Mesenchymal stem cell (in vitro differentiated cells and primary cell): ENCODE measurements at regions not wholly inside any gene's neighbourhood (a gene's known extent, or its start where the extent isn't known, plus 50 kb on each side); places are given as distances from the start of the nearest gene placed in this dataset.
"Not testable (repeated sequence)": the region's sequence is repeated elsewhere in the genome, so short reads cannot be mapped to it uniquely, and the experiment has no call there.

Source experiments
- DNase-seq: peaks from one replicate; pipeline ENCODE4 v3.0.0-alpha.2; 2013
- H2AFZ ChIP-seq: one replicate; pipeline ENCODE4 v1.6.1; 2013; ENCODE audit warnings: low read depth, mild to moderate bottlenecking, control low read depth, inconsistent platforms, low read length, moderate library complexity
- H2AK5ac ChIP-seq: 2 replicates; pipeline ENCODE4 v1.6.1; 2013; ENCODE audit warnings: low read length, moderate library complexity, mild to moderate bottlenecking, inconsistent platforms; ENCODE audit not compliant: severe bottlenecking
- H2BK120ac ChIP-seq: one replicate; pipeline ENCODE4 v1.6.1; 2013; ENCODE audit warnings: low read depth, mild to moderate bottlenecking, inconsistent platforms, low read length, moderate library complexity
- H2BK12ac ChIP-seq, 2 experiments: one replicate each; pipeline ENCODE4 v1.6.1; 2013; ENCODE audit warnings: inconsistent platforms in 2 of 2, low read length in 2 of 2, mild to moderate bottlenecking in 2 of 2, moderate library complexity in 2 of 2, control low read depth in 1 of 2
- H2BK15ac ChIP-seq: one replicate; pipeline ENCODE4 v1.6.1; 2013; ENCODE audit warnings: mild to moderate bottlenecking, low read depth, inconsistent platforms; ENCODE audit not compliant: poor library complexity, severe bottlenecking
- H2BK5ac ChIP-seq: 2 replicates; pipeline ENCODE4 v1.6.1; 2013; ENCODE audit warnings: low read depth, mild to moderate bottlenecking, low read length, control low read depth, inconsistent platforms; ENCODE audit not compliant: poor library complexity, severe bottlenecking
- H3K14ac ChIP-seq, 2 experiments: one replicate each; pipeline ENCODE4 v1.6.1; 2013; ENCODE audit warnings: inconsistent platforms in 2 of 2, low read length in 2 of 2, control low read depth in 1 of 2, mild to moderate bottlenecking in 1 of 2, moderate library complexity in 1 of 2
- H3K18ac ChIP-seq, 2 experiments: one replicate each; pipeline ENCODE4 v1.6.1; 2013; ENCODE audit warnings: inconsistent platforms in 2 of 2, low read length in 2 of 2, control low read depth in 1 of 2, low read depth in 1 of 2, mild to moderate bottlenecking in 1 of 2
- H3K23ac ChIP-seq, 2 experiments: one replicate each; pipeline ENCODE4 v1.6.1; 2013; ENCODE audit warnings: inconsistent platforms in 2 of 2, low read length in 2 of 2, mild to moderate bottlenecking in 2 of 2, moderate library complexity in 2 of 2, control low read depth in 1 of 2
- H3K27ac ChIP-seq: 2 replicates; pipeline ENCODE4 v1.5.1; 2013; ENCODE audit warnings: mild to moderate bottlenecking, moderate library complexity, low read length, control low read depth, inconsistent platforms; ENCODE audit not compliant: poor library complexity, severe bottlenecking
- H3K27me3 ChIP-seq, 2 experiments: 2 replicates each; pipeline versions ENCODE4 v1.6.1 to v1.7.0; 2013; ENCODE audit warnings: low read length in 2 of 2, mild to moderate bottlenecking in 2 of 2, moderate library complexity in 2 of 2, control low read depth in 1 of 2, inconsistent platforms in 1 of 2; ENCODE audit not compliant: control insufficient read depth in 1 of 2, insufficient read depth in 1 of 2
- H3K36me3 ChIP-seq, 2 experiments: 2 replicates each; pipeline versions ENCODE4 v1.6.1 to v1.7.0; 2013; ENCODE audit warnings: low read length in 2 of 2, control low read depth in 1 of 2, inconsistent platforms in 1 of 2, low read depth in 1 of 2, mild to moderate bottlenecking in 1 of 2; ENCODE audit not compliant: insufficient read depth in 2 of 2, control insufficient read depth in 1 of 2
- H3K4ac ChIP-seq, 2 experiments: one replicate each; pipeline ENCODE4 v1.6.1; 2013; ENCODE audit warnings: inconsistent platforms in 2 of 2, low read length in 2 of 2, mild to moderate bottlenecking in 2 of 2, moderate library complexity in 2 of 2, control low read depth in 1 of 2, low read depth in 1 of 2
- H3K4me1 ChIP-seq: 2 replicates; pipeline ENCODE4 v1.6.1; 2013; ENCODE audit warnings: low read depth, low read length, control low read depth; ENCODE audit not compliant: control insufficient read depth, insufficient read depth
- H3K4me2 ChIP-seq: 2 replicates; pipeline ENCODE4 v1.6.1; 2013; ENCODE audit warnings: low read length, mild to moderate bottlenecking, inconsistent platforms; ENCODE audit not compliant: poor library complexity, severe bottlenecking
- H3K4me3 ChIP-seq, 2 experiments: 2 replicates each; pipeline versions ENCODE4 v1.5.1 to v1.7.0; 2013; ENCODE audit warnings: low read length in 2 of 2, mild to moderate bottlenecking in 2 of 2, control low read depth in 1 of 2, low read depth in 1 of 2; ENCODE audit not compliant: insufficient read depth in 1 of 2
- H3K79me1 ChIP-seq: replicated peaks from 2 replicates; pipeline ENCODE4 v1.6.1; 2013; ENCODE audit warnings: mild to moderate bottlenecking, control low read depth, low read length, inconsistent platforms; ENCODE audit not compliant: poor library complexity, severe bottlenecking
- H3K9ac ChIP-seq: 2 replicates; pipeline ENCODE4 v1.7.0; 2013; ENCODE audit warnings: mild to moderate bottlenecking, low read length, moderate library complexity
- H3K9me3 ChIP-seq: 2 replicates; pipeline ENCODE4 v1.7.0; 2013; ENCODE audit warnings: mild to moderate bottlenecking, low read length; ENCODE audit not compliant: control insufficient read depth
- H4K8ac ChIP-seq: one replicate; pipeline ENCODE4 v1.6.1; 2013; ENCODE audit warnings: inconsistent platforms, mild to moderate bottlenecking, low read length, moderate library complexity
- H4K91ac ChIP-seq: one replicate; pipeline ENCODE4 v1.6.1; 2013; ENCODE audit warnings: mild to moderate bottlenecking, low read length, inconsistent platforms
- WGBS: methylation state at CpG from one replicate; pipeline ENCODE4 v1.1.7; 2013; ENCODE audit warnings: mixed read lengths; 5-methylcytosine and 5-hydroxymethylcytosine counted together

GRCh38 chr4:95761871-95762270 lies 78.0 kb upstream of the PDHA2 start:
- no peak overlapping the region for H3K18ac ChIP-seq
- no peak overlapping the region for H3K4me2 ChIP-seq
- 25% methylated on average over 3 of the region's 3 CpGs for WGBS
- H3K9ac ChIP-seq: no peak overlapping the region
- H2BK120ac ChIP-seq: no peak overlapping the region
- no peak overlapping the region for H2BK15ac ChIP-seq
- H4K91ac ChIP-seq: no peak overlapping the region
- peaks cover 12% of the 10 kb centered on the region for H3K9me3 ChIP-seq
- H2BK5ac ChIP-seq: no peak overlapping the region
- no peak overlapping the region for H2AK5ac ChIP-seq
- peak; percentile 79 for DNase-seq
- no peak overlapping the region for H4K8ac ChIP-seq
- peak overlapping the region in 1 of 2 experiments; percentile 47 for H2BK12ac ChIP-seq
- no peak overlapping the region for H3K14ac ChIP-seq
- H3K36me3 ChIP-seq: no peaks in the 10 kb centered on the region
- no peaks in the 10 kb centered on the region for H3K79me1 ChIP-seq
- H3K4me3 ChIP-seq: no peak overlapping the region
- H3K27me3 ChIP-seq: no peaks in the 10 kb centered on the region
- peak overlapping the region; percentile 16 for H3K27ac ChIP-seq
- H3K4ac ChIP-seq: no peak overlapping the region
- H3K4me1 ChIP-seq: no peaks in the 10 kb centered on the region
- H2AFZ ChIP-seq: no peak overlapping the region
- no peak overlapping the region for H3K23ac ChIP-seq

- WGBS: 47% methylated on average over 1 of the region's 1 CpG
- Histone ChIP-seq H3K9ac (no peak overlapping the region), H2BK15ac (no peak overlapping the region), H2BK5ac (no peak overlapping the region), H3K27me3 (no peaks in the 10 kb centered on the region), H3K18ac (no peak overlapping the region), H3K4ac (no peak overlapping the region), H3K36me3 (no peaks in the 10 kb centered on the region), H3K23ac (no peak overlapping the region), H2BK120ac (no peak overlapping the region), H3K4me3 (no peak overlapping the region), H3K79me1 (no peaks in the 10 kb centered on the region), H3K4me2 (no peak overlapping the region), H4K91ac (no peak overlapping the region), H3K14ac (no peak overlapping the region), H2BK12ac (peak overlapping the region in 1 of 2 experiments; percentile 47), H2AFZ (no peak overlapping the region), H4K8ac (no peak overlapping the region), H2AK5ac (no peak overlapping the region), H3K27ac (peak overlapping the region; percentile 16), H3K4me1 (no peaks in the 10 kb centered on the region), H3K9me3 (peaks cover 12% of the 10 kb centered on the region)
- peak; percentile 80 for DNase-seq
Measured at GRCh38 chr4:95761426-95761825, 78.5 kb upstream of the PDHA2 start.

- not testable (repeated sequence) for H2BK120ac ChIP-seq, H3K4ac ChIP-seq, H2AFZ ChIP-seq, H2BK15ac ChIP-seq, H4K91ac ChIP-seq, H3K27me3 ChIP-seq, H3K14ac ChIP-seq, H2AK5ac ChIP-seq, H4K8ac ChIP-seq, H3K23ac ChIP-seq, H3K4me2 ChIP-seq, H3K4me1 ChIP-seq, H3K79me1 ChIP-seq, H3K4me3 ChIP-seq, H3K27ac ChIP-seq, H2BK5ac ChIP-seq, H3K9ac ChIP-seq, H3K36me3 ChIP-seq
- 0% methylated on average over 1 of the region's 1 CpG for WGBS
- peaks cover 12% of the 10 kb centered on the region for H3K9me3 ChIP-seq
- H2BK12ac ChIP-seq: peak overlapping the region in 1 of 2 experiments; percentile 47
- H3K18ac ChIP-seq: peak overlapping the region in 1 of 2 experiments; percentile 14
- peak; percentile 4 for DNase-seq
Measured at GRCh38 chr4:95760646-95761045, 79.2 kb upstream of the PDHA2 start.

- Histone ChIP-seq H3K23ac (no peak overlapping the region), H3K9me3 (no peaks in the 10 kb centered on the region), H3K4ac (no peak overlapping the region), H3K27me3 (no peaks in the 10 kb centered on the region), H2BK12ac (no peak overlapping the region), H3K4me3 (no peak overlapping the region), H2BK120ac (no peak overlapping the region), H3K18ac (no peak overlapping the region), H3K9ac (no peak overlapping the region), H3K4me2 (no peak overlapping the region), H4K8ac (no peak overlapping the region), H3K27ac (no peak overlapping the region), H3K14ac (no peak overlapping the region), H2BK15ac (no peak overlapping the region), H2AFZ (no peak overlapping the region), H4K91ac (no peak overlapping the region), H2AK5ac (no peak overlapping the region), H3K79me1 (no peaks in the 10 kb centered on the region), H2BK5ac (no peak overlapping the region), H3K36me3 (no peaks in the 10 kb centered on the region), H3K4me1 (no peaks in the 10 kb centered on the region)
- DNase-seq: no peak
Measured at GRCh38 chr4:95758001-95758400, 81.9 kb upstream of the PDHA2 start.
